Nephron progenitor cell (in vitro differentiated cells): ENCODE measurements at regions not wholly inside any gene's neighbourhood (a gene's known extent, or its start where the extent isn't known, plus 50 kb on each side); places are given as distances from the start of the nearest gene placed in this dataset.

Experiments used
- DNase-seq: peaks from one replicate; pipeline ENCODE4 v3.0.0; 2021
- H3K27ac Mint-ChIP-seq: 2 replicates; pipeline ENCODE4 v1.8.0; 2021; ENCODE audit warnings: mild to moderate bottlenecking, moderate library complexity, mixed read lengths
- H3K27me3 Mint-ChIP-seq: 2 replicates; pipeline ENCODE4 v1.8.0; 2021; ENCODE audit warnings: mild to moderate bottlenecking, low read depth, mixed read lengths; ENCODE audit not compliant: poor library complexity
- H3K36me3 Mint-ChIP-seq: 2 replicates; pipeline ENCODE4 v1.8.0; 2021; ENCODE audit warnings: low read depth, mixed read lengths
- H3K4me1 Mint-ChIP-seq: 2 replicates; pipeline ENCODE4 v1.8.0; 2021; ENCODE audit warnings: mixed read lengths
- H3K4me3 Mint-ChIP-seq: 2 replicates; pipeline ENCODE4 v1.8.0; 2021; ENCODE audit warnings: mild to moderate bottlenecking, moderate library complexity, mixed read lengths
- H3K9me3 Mint-ChIP-seq: 2 replicates; pipeline ENCODE4 v1.8.0; 2021; ENCODE audit warnings: mild to moderate bottlenecking, moderate library complexity, mixed read lengths
- CTCF ChIP-seq: fragments of 200-600 bp; sonication (generic); IDR thresholded peaks from 2 replicates; pipeline ENCODE4 v1.5.0; 2021; ENCODE audit warnings: antibody characterized with exemption

GRCh38 chr7:41826641-41827040 lies 123.8 kb upstream of the INHBA start:
- peaks cover 12% of the 10 kb centered on the region for H3K9me3 Mint-ChIP-seq
- no peak overlapping the region for H3K27ac Mint-ChIP-seq
- H3K4me1 Mint-ChIP-seq, result no peaks in the 10 kb centered on the region
- no peak for DNase-seq
- H3K27me3 Mint-ChIP-seq, result peaks cover 2% of the 10 kb centered on the region
- no peak for TF ChIP-seq CTCF
- H3K4me3 Mint-ChIP-seq, result no peak overlapping the region
- peaks cover 4% of the 10 kb centered on the region for H3K36me3 Mint-ChIP-seq

- no peak for TF ChIP-seq CTCF
- no peak for DNase-seq
- Mint-ChIP-seq H3K4me1 (no peaks in the 10 kb centered on the region), H3K27ac (no peak overlapping the region), H3K4me3 (no peak overlapping the region), H3K36me3 (no peaks in the 10 kb centered on the region), H3K27me3 (no peaks in the 10 kb centered on the region), H3K9me3 (peaks cover 7% of the 10 kb centered on the region)
Observed at GRCh38 chr7:41825927-41826480, 123.1 kb upstream of the INHBA start.

GRCh38 chr7:41824284-41824683 lies 121.4 kb upstream of the INHBA start:
- Mint-ChIP-seq H3K4me1 (no peaks in the 10 kb centered on the region), H3K9me3 (peaks cover 15% of the 10 kb centered on the region), H3K27me3 (no peaks in the 10 kb centered on the region), H3K36me3 (peaks cover 7% of the 10 kb centered on the region), H3K4me3 (no peak overlapping the region), H3K27ac (no peak overlapping the region)
- no peak for TF ChIP-seq CTCF
- DNase-seq, result no peak

GRCh38 chr7:41822259-41822817 lies 119.4 kb upstream of the INHBA start:
- Mint-ChIP-seq H3K4me1 (no peaks in the 10 kb centered on the region), H3K9me3 (peaks cover 17% of the 10 kb centered on the region), H3K27ac (no peak overlapping the region), H3K36me3 (peaks cover 8% of the 10 kb centered on the region), H3K27me3 (peaks cover 4% of the 10 kb centered on the region), H3K4me3 (no peak overlapping the region)
- no peak for DNase-seq
- TF ChIP-seq CTCF, result no peak

- Mint-ChIP-seq H3K27ac (no peak overlapping the region), H3K36me3 (peaks cover 8% of the 10 kb centered on the region), H3K4me1 (no peaks in the 10 kb centered on the region), H3K27me3 (peaks cover 4% of the 10 kb centered on the region), H3K4me3 (no peak overlapping the region), H3K9me3 (peaks cover 17% of the 10 kb centered on the region)
- TF ChIP-seq CTCF, result no peak
- no peak for DNase-seq
Observed at GRCh38 chr7:41821521-41822213, 118.8 kb upstream of the INHBA start.
